Thyroid gland (tissue), 4 donors: ENCODE measurements at regions not wholly inside any gene's neighbourhood (a gene's known extent, or its start where the extent isn't known, plus 50 kb on each side); places are given as distances from the start of the nearest gene placed in this dataset.

Source experiments
- POLR2A ChIP-seq, 2 donors: fragments of 450-650 bp; IDR thresholded peaks; one replicate each; pipeline ENCODE4 v1.6.1; 2017; ENCODE audit warnings: antibody characterized with exemption in 2 of 2, mild to moderate bottlenecking in 2 of 2, moderate library complexity in 1 of 2
- TF ChIP-seq, protein P1 (sequence below), 6 experiments: fragments of 200-600 bp in 3 of 6; fragments of 450-650 bp in 3 of 6; sonication (generic) in 3 of 6; IDR thresholded peaks; one replicate each; pipeline ENCODE4 v1.5.1; 2016 to 2019; ENCODE audit warnings: antibody characterized with exemption in 6 of 6, mild to moderate bottlenecking in 2 of 6, inconsistent platforms in 1 of 6, moderate library complexity in 1 of 6

GRCh38 chr18:34543945-34544344 lies 166.2 kb upstream of the DTNA start:
- TF ChIP-seq POLR2A (IDR thresholded peaks at IDR 0.05), result no peak
- TF ChIP-seq, protein P1, sequence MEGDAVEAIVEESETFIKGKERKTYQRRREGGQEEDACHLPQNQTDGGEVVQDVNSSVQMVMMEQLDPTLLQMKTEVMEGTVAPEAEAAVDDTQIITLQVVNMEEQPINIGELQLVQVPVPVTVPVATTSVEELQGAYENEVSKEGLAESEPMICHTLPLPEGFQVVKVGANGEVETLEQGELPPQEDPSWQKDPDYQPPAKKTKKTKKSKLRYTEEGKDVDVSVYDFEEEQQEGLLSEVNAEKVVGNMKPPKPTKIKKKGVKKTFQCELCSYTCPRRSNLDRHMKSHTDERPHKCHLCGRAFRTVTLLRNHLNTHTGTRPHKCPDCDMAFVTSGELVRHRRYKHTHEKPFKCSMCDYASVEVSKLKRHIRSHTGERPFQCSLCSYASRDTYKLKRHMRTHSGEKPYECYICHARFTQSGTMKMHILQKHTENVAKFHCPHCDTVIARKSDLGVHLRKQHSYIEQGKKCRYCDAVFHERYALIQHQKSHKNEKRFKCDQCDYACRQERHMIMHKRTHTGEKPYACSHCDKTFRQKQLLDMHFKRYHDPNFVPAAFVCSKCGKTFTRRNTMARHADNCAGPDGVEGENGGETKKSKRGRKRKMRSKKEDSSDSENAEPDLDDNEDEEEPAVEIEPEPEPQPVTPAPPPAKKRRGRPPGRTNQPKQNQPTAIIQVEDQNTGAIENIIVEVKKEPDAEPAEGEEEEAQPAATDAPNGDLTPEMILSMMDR (IDR thresholded peaks at IDR 0.05), result no peak
